ENCODE measurements at regions not wholly inside any gene's neighbourhood (a gene's known extent, or its start where the extent isn't known, plus 50 kb on each side); places are given as distances from the start of the nearest gene placed in this dataset.
"Not testable (repeated sequence)": the region's sequence is repeated elsewhere in the genome, so short reads cannot be mapped to it uniquely, and the experiment has no call there.

DNA sequence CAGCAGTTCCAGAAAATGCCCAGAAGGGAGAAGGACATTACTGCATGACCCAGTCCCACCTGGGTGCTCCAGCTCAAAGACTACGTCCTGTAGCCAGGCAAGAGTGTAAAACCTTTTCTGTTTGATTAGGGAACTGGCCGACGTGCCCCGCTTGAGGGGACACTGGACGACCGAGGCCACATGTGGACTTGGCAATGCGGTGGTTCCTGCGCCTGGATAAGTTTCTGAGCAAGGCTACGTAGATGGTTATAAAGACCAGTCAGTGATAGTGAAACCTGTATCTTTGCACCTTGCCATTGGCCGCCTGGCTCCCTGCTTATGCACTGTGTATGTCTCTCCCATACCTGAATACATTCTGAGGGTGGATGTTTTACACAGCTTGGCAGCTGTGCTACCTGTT, 567.0 kb upstream of the CRIM1 start:
- no peak for DNase-seq

DNA sequence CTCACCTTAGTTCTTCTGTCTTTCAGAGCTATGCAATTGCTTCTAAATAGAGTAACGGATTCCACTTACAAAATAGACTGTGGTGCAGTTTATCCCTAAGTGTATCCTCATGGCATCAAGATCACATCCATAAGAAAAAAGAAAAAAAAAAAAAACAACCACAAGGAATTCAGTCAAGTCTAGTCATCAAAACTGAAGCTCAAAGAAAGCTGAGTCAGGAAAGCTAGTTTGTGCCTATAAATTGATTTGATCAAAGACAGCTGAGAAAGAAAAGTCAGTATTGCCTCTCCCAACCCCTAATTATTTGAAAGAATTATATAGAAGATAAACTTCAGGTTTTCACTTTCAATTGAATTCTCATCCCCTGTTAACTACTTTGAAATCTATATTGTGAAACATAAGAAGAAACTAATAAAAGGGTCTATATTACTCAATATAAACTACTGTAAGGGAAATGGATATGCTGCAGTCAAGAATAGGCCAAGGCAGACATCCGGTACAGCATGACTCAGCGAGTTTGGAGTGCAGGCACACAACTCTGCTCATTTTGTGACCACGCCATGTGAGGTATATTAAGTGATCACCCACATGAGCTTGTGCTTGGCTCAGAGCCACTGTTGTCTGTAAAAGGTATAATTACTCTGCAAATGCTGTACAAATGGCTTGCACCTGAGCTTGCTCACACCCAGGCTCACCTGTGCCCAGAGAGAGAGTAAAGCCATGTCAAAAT, 568.1 kb upstream of the CRIM1 start:
- DNase-seq, result no peak

DNA sequence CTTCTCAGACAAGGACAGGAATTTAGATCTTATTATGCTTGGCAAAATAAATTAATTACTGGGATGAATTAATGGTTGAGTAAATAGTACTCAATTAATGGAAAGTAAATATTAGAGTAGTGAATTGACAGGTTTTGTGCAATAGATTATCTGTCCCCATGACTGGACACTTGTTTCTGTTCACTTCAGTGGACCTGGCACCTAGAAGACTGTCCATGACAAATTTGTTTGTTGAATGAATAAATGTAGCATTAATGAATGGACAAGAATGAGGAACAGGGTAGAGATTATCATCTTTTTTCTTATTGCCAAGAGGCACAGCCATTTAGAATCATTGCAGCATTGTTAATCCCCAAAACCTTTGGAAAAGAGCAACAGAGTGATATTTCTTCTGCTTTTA, 570.0 kb upstream of the CRIM1 start:
- DNase-seq, result no peak

DNA sequence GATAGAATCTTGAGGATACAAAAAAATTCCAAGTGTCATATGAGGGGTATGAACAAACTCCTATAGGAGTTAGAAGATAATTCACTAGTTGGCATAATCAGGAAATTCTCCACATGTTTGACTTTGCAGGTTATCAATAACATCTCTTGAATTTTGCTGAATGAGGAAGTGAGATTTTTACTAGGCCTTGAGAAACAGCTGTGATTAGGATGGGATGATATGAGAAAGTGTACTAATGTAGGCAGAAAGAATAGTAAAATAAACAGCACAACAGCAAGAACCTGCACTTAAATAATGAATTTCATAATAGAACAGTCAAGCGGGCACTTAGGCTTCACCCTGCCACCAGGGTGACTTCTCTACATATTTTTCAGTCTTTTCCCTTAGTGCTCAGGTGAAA, 570.8 kb upstream of the CRIM1 start:
- DNase-seq, result no peak

DNA sequence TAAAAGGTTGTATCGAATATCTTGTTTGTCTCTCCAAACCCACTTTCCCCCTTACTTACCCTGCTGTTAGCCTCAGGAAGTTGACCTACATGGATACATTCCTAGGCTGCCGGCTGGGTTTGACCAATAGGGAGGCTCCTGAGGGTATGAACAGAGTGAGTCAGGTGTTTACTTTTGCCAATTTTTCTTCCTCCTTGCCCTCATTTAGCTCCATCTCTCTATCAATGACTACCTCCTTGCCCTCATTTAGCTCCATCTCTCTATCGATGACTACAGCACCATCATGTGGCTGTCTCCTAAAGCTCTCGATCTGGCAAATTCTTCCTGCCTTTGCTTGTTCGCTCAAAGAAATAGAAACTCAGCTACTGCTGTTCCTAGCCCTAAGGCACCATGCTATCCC, 571.9 kb upstream of the CRIM1 start:
- DNase-seq, result no peak

DNA sequence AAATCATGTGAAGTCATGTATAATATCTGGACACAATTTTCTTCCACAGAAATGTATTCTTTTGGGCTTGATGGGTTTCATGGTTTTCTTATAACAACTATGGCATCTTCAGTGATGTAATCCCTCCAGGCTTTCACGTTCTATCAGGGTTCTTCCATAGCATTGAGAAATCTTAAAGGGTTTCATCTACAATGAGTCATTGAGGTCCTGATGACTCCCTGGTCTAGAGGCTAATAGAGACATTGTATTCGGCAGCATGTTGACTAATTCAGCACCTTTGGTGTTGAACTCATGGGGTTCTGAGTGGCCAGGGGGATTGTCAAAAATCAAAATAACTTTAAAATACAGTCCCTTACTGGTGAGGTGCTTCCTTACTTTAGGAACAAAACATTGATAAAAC, 614.0 kb upstream of the CRIM1 start:
- no peak for DNase-seq

DNA sequence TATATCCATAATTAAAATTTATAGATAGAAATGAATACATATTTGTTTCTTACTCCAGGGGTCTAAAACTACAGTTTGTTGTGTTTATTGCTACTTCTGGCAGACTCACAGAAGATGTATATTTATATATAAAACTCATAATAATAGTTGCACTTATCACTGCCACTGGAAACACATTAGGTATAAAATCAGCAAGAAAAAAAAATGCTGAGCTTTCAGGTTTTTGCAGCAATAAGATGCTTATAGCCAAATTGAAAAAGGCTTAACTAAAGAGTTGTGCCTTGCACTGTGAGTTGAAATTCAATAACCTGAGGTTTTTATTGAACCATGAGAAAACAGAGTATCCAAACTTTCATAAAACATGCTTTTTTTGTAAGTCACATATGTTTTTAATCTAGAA, 623.9 kb upstream of the CRIM1 start:
- no peak for DNase-seq

DNA sequence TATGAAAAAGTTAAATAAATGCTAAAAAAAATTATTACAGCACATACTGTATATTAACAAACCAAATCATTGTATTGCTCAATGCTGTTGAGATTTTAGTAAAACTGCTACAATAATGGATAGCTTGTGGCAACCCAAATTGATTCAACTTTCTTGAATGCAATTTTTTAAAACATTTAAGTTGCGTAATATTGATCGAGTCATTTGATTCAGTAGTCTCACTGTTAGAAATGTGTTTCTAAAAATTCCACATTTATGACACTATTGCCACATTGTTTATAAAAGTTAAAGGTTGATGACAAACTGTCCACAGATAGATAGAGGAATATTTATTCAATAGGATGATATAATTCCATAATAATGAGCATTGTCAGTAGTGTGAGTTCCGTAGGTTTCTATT, 640.7 kb upstream of the CRIM1 start:
- no peak for DNase-seq

DNA sequence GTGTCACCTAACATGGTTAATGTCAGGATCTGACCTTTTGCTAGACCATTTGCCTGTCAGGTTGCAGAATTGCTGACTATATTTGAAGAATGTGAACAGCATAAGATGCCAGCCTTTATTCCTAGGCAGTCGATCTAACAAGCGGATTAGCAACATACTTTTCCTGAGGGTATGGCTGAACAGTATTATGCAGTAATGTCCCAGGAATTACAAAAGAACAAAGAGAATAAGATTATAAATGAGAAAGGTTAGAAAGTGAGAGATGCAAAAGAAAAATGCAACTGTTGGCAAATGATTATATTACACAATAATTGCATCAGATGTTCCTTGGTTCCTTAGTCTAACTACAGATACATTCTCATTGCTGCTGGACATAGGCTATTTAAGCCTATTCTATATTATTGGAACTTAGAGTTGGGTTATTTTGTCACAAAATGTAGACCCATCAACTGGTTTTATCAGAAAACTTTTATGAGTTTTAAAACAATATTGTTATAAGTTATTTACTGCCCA, 647.1 kb upstream of the CRIM1 start:
- no peak for DNase-seq

DNA sequence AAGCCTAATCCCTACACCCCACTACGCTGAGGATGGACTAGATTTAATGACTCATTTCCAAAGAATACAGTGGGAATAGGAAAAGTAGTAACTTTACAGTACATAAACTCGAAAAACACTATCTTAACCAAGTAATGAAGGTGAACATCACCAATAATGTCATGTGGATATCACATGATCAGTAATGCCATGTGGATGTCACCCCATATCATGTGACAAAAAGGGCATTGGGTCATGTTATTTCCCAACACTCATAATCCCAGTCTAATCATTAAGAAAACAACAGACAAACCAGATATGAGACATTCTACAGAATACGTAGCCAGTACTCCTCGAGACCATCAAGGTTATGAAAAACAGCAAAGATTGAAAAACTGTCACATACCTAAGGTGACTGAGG, 667.3 kb upstream of the CRIM1 start:
- DNase-seq, result no peak

DNA sequence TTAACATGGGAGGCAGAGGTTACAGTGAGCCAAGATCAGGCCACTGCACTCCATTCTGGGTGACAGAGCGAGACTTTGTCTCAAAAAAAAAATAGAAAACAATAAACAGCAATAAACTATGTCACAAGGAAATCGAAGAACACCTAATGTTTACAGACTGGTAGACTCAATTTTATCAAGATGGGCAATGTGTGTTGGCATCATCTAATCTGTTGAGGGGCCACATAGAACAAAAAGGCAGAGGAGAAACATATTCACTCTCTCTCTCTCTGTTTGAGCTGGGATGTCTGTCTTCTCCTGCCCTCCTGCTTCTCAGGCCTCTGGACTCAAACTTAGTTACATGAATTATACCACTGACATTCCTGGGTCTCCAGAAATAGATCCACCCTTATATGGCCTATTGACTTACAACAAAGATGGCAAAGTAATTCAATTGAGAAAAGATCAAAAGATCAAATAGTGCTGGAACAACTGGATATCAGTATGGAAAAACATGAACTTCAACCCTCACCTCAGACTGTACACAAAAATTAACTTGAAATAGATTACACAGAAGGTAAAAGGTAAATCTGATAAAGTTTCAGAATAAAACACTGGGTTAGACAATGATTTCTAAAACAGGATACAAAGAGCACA, 703.8 kb upstream of the CRIM1 start:
- no peak for DNase-seq

DNA sequence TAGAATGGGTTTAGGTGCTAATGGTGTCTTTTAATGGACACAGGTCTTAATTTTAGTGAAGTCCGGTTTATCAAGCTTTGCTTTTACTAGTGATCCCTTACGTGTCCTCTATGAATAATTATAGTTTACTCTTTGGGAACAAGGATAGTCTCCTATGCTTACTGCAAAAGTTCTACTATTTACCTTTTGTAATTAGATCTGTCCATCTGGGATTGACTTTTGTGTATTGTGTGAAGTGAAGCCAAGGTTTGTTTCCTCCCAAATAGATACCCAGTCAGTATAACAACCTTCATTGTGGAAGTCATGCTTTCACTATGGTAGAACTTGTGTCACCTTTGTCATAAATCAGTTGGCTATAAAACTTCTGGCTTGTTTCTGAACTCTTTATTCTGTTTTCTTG, 740.9 kb upstream of the CRIM1 start:
- no peak for DNase-seq

DNA sequence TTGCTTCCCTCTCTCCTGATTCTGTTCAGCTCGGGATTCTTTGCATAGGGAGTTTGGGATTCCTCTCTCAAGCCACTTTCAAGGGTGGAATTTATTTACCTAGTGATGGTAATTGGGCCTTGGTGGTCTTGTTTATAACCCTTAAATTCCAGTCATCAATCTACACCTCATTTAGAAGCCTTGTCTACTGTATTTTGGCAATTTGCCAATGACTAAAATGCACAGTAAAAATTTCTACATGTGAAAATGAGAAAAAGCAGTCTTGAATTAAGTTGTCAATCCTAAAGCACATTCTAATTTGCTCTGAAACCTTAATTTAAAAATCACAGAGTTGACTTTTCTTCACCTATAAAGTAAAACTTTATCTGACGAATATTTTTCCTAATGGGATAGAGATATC, 749.2 kb upstream of the CRIM1 start:
- no peak for DNase-seq

DNA sequence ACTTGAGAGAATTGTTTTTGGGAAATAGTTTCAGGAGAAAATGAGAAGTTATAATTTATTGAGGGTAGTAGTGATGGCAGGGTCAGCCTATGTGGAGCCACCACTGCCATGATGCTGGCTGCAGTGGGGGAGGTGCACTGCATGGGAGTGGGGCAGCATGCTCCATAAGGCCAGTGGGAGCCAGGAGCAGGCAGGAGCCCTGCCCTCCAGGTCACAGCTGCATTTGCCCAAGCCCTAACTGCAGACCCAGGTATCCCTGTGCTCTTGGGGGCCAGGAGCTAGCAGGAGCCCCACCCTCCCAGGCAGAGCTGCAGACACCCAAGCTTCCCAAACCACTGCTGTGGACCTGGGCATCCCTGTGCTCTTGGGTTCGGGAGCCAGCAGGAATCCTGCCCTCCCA, 757.3 kb upstream of the CRIM1 start:
- no peak for DNase-seq

DNA sequence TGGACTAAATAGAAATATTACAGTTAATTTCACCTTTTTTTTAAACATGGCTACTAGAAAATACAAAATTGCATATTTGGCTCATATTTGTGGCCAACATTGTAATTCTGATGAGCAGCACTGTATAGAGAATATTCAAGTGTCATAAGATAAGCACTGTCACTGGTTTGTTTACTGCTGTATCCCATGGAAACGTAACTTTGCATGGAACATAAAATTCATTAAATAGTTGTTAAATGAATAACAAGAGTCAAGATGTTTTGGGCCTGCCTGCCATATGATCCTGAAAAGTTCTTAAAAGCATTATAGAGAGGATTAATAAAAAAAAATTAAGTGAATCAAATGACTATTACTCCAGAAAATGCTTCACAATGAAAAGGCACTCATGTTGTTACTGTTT, 763.7 kb upstream of the CRIM1 start:
- no peak for DNase-seq

DNA sequence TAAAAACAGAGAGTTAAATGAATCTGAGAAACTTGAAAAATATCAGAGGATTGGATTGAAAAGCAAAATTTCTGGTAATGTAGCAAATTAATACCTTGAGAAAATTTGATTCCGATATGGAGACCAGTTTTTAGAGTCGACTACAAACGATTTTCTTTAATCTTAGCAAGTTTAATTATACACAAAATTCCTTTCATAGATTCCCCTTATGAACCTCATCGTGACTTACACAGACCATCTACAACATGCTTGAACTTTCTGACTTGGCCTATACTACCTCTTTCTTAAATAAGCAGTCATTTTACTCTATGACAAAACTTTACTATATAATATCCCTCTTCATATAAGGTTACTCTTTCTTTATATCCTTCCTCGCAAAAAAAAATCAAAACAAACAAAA, 769.6 kb upstream of the CRIM1 start:
- DNase-seq, result no peak

DNA sequence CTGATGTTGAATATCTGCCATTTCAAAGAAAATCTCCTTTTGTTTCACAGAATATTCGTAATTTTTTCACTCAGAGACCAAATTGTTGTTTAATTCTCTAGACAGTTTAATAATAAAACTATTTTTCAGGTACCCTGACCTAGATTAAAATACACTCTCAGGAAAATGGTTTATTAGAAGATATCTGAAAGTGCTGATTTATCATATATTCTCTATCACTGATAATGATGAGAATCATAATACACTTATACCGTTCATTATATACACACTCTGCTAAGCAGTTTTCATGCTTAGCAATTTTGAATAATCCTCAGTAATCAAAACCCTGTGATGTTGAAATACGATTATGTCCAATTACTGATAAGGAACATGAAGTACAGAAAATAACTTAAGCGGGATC, 772.9 kb upstream of the CRIM1 start:
- DNase-seq, result no peak

DNA sequence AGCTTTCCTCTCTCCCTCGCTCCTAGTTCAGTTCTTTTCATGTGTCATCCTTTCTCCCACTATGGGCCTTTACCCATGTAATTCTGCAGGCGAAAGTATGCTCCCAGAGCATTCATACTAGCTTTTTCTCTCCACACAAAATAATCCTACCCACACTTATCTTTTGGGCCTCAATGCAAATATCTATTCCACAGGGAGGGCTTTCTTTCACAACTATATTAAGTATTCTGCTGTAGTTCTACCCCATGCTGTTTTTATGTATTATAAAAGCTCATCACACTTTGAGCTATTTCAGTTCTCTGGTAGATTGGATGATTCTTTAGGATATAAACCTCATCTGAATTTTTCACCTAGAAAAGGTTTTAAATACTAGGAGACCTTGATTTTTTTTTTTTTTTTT, 774.6 kb upstream of the CRIM1 start:
- DNase-seq, result no peak

DNA sequence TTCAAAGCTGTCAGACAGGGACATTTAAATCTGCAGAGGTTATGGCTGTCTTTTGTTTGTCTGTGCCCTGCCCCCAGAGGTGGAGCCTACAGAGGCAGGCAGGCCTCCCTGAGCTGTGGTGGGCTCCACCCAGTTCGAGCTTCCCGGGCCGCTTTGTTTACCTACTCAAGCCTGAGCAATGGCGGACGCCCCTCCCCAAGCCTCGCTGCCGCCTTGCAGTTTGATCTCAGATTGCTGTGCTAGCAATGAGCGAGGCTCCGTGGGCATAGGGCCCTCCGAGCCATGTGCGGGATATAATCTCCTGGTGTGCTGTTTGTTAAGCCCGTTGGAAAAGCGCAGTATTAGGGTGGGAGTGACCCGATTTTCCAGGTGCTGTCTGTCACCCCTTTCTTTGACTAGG, 787.0 kb upstream of the CRIM1 start:
- DNase-seq, result not testable (repeated sequence)

DNA sequence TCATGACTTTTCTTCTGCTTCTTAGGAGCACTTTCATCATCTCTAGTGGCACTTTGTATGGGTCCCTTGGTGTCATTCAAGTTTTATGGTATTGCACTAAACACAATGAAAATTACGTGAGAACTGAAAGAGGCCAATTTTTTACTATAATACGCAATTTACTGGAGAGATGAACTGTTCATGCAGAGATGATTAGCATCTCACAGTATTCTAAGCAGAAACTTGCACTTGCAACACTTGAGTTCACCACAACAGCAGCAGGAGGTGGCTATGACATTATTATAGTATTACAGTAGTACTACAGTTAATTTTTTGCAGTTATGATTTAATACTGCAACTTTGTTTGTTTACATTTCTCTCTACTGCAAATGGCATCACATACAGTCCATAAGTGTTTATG, 793.1 kb upstream of the CRIM1 start:
- no peak for DNase-seq

DNA sequence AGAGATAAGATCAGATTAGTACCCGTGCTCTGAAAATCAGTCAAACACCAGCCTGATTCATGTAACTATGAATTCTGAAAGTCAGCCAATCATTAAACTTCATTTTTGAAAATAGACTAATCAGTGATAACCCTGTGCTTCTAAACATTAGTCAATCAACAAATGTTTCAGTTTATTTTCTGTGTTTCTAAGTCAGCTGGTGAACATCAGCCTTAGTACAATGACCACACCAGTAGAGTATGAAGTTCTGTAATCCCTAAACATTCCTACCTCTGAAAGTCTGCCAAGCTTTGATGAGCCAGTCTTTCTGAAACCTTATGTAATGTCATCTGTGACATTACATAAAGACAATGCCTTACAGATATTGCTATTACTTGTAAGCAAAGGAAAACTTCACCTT, 807.4 kb upstream of the CRIM1 start:
- no peak for DNase-seq

DNA sequence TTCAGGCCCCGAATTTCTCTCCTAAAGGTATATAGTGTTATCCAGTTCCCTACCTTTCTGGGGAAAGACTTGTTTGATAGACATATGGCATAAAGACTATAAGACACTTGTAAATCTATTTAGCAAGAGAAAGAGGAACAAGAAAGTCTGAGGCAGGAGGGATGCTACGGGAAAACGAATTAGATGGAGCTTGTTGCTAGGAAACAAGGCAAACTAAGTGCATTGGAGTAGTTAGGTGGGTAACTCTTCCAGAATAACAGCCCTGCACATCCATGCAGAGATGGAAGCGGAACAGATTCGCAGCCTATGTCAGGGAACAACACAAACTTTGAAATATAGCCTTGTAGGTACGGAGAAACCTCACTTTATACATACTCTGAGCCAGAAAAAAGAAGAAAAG, 810.3 kb upstream of the CRIM1 start:
- no peak for DNase-seq

DNA sequence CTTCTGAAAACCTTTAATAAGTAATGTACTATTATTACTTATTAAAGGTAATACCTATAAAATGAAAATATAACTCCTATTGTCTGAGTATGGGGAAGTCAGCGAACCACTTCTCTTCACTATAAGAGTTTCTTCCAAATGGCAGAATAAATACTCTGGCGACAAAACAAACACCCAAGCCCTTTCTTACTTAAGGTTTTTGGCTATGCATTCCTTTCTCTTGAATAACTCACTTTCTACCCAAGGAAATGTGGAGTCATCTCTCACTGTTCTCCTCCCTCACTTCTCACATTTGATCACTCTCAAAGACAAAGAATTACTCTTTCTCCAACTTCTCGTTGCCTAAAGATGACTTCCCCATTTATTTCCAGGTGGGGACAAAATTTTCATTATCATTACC, 816.8 kb upstream of the CRIM1 start:
- DNase-seq, result no peak

DNA sequence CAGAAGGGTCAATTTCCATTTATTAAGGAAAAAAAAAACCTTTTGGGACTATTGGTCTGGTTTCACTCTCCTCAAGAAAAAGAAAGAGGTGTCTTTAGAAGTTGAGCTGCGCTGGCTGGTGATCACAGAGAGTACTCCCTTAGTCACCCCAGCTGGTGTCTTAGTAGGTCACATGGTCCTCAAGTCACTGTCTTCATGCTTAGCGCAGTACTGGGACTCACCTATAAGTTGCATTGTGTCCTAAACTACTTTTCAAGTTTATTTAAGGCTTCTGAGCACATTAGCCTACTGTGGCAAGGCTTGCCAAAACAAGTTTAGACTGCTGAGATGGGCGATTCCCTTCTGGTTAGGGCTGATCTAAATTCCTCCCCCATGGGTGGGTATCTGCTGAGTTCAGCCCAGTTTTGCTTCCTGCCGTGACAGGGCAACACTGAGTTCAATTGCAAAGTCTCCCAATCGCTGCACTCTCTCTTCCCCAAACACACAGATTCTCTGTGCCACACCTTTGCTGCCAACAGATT, 824.9 kb upstream of the CRIM1 start:
- no peak for DNase-seq

DNA sequence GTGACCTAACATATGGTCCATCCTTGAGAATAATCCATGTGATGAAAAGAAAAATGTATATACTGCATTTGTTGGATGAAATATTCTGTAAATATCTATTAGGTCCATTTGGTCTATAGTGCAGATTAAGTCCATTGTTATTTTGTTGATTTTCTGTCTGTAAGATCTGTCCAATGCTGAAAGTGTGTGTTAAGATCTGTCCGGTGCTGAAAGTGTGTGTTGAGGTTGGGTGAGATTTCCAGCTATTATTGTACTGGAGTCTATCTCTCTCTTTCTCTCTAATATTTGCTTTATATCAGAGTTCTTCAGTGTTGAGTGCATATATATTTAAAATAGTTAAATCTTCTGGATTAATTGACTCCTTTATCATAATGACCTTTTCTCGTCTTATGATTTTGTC, 828.8 kb upstream of the CRIM1 start:
- DNase-seq, result no peak

Data from cerebellar nuclear complex (tissue), 1 donor.